ENCODE measurements at regions not wholly inside any gene's neighbourhood (a gene's known extent, or its start where the extent isn't known, plus 50 kb on each side); places are given as distances from the start of the nearest gene placed in this dataset.

DNA sequence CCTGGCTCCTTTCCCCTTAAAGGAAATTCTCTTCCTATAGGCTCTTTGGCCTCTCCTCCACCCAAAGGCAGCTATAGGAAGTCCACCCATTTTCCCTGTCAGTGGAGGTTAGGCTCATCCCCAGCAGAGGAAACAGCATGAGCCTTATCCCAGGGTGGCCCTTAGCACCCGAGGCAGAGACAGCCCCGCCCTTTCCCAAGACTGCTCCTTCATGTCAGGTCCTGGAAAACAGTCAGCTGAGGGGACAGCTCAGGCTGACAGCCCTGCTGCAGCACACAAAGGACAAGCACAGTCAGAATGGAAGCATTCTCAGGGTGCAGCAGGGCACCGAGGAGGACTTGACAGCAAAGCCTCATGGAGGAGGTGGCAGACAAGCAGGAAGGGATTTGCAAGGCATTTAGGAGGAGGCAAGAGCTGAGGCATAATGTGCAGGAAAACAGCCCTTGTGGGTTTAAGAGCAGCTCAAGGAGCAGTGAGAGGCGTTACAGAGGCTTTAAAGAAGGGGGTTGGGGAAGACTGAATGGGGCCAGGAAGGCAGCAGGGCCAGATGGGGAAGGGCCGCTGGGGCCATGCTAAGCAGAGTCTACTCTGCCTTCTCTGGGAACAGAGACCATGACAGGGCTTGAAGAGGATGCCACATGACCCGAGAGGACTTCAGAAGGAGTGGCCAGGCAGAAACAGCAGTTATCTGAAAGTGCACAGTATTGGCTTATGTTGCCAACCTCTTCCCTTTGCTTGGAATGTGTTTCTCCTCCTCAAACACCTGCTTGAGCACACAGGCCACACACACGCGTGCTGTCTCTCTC is 216.6 kb downstream of the SH3BP4 start:
- ATAC-seq (ENCODE audit: low read depth) (no peak), DNase-seq (no peak)
- Mint-ChIP-seq H3K27me3 (peaks cover 8% of the 10 kb centered on the region), H3K4me3 (no peak overlapping the region), H3K27ac (no peak overlapping the region), H3K9me3 (peaks cover 3% of the 10 kb centered on the region), H3K36me3 (ENCODE audit: low read depth) (no peaks in the 10 kb centered on the region), H3K4me1 (no peaks in the 10 kb centered on the region)
- intact Hi-C loops (cut with micrococcal nuclease): no loop called here
- CTCF ChIA-PET: no interaction called here
- TF ChIP-seq, protein P1, sequence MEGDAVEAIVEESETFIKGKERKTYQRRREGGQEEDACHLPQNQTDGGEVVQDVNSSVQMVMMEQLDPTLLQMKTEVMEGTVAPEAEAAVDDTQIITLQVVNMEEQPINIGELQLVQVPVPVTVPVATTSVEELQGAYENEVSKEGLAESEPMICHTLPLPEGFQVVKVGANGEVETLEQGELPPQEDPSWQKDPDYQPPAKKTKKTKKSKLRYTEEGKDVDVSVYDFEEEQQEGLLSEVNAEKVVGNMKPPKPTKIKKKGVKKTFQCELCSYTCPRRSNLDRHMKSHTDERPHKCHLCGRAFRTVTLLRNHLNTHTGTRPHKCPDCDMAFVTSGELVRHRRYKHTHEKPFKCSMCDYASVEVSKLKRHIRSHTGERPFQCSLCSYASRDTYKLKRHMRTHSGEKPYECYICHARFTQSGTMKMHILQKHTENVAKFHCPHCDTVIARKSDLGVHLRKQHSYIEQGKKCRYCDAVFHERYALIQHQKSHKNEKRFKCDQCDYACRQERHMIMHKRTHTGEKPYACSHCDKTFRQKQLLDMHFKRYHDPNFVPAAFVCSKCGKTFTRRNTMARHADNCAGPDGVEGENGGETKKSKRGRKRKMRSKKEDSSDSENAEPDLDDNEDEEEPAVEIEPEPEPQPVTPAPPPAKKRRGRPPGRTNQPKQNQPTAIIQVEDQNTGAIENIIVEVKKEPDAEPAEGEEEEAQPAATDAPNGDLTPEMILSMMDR (IDR thresholded peaks at IDR 0.05): no peak
- POLR2A ChIA-PET: no interaction called here

DNA sequence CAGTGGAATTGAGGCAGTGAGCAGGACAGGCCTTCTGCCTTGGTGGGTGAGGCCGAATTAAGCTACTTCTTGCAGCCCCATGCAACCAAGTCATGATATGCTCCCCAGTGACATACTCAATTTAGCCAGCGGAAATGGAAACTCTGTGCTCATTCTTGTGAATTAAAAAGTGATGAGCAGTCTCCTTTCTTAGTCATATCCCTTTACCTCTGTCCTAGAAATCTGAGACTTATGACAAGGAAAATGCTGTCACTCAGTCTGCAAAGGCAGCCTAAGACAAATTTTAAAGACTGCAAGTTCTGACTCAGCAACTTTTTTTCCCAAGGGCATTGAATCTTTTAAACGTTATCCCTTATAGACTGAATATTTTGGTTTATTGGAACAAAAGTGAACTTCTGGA is 218.2 kb downstream of the SH3BP4 start:
- intact Hi-C loops (cut with micrococcal nuclease): no loop called here
- Mint-ChIP-seq H3K27ac (no peak overlapping the region), H3K9me3 (peaks cover 3% of the 10 kb centered on the region), H3K4me1 (no peaks in the 10 kb centered on the region), H3K4me3 (no peak overlapping the region), H3K27me3 (peaks cover 11% of the 10 kb centered on the region), H3K36me3 (ENCODE audit: low read depth) (no peaks in the 10 kb centered on the region)
- no peak for DNase-seq
- ChIA-PET CTCF (no interaction called here), POLR2A (no interaction called here)
- no peak for ATAC-seq (ENCODE audit: low read depth)
- TF ChIP-seq, protein P1 (IDR thresholded peaks at IDR 0.05): no peak

DNA sequence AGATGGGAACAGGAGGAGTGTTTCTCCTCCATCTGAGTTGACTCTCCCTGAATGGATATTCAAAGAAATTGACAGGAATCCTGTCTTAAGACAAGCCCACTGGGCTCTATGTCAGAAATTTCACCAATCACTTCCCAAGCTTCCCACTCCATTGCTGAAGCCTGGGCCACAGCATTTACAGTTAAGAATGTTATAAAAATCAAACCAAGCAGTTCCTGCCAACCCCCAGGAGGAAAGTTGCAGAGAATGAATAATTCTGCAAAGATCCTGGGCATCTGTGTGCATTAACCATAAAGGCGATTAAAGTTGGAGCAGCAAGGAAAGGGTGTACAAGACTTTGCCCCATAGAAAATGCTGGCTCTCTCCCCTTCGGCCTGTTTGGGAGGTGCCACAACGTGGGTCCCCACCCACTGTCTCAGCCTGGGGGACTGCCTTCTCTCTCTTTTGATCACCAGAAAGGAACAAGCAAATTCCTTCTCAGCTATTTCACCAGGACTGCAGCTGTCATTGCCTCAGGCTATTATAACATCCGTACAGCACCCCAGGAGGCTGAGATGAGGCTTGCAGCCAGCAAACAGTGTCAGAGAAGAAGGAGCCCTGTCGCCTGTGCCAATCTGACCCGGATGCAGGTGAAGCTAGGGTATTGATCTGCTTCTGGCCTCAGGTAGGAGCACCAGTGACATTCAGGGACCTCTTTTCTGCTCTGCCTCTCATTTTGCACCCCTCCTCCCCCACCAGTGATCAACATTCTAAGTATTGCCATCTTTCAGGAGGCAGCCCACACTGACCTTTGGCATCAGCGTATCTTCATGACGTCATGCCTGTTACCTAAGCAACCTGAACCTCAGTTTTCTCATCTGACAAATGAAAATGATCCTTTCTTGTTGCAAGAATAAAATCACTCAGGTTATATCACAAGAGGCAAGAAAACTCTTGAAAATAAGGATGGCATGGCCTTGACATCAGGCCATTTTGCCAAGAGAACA is 219.0 kb downstream of the SH3BP4 start:
- POLR2A ChIA-PET: no interaction called here
- TF ChIP-seq, protein P1 (IDR thresholded peaks at IDR 0.05): no peak
- peaks cover 3% of the 10 kb centered on the region for H3K9me3 Mint-ChIP-seq
- DNase-seq (no peak), ATAC-seq (ENCODE audit: low read depth) (no peak)
- H3K4me1 Mint-ChIP-seq: no peaks in the 10 kb centered on the region
- no peak overlapping the region for H3K27ac Mint-ChIP-seq
- H3K4me3 Mint-ChIP-seq: no peak overlapping the region
- H3K36me3 Mint-ChIP-seq (ENCODE audit: low read depth): no peaks in the 10 kb centered on the region
- CTCF ChIA-PET: no interaction called here
- intact Hi-C loops (cut with micrococcal nuclease): no loop called here
- H3K27me3 Mint-ChIP-seq: peaks cover 6% of the 10 kb centered on the region

- H3K27ac Mint-ChIP-seq: no peak overlapping the region
- no peak for DNase-seq
- H3K4me1 Mint-ChIP-seq: no peaks in the 10 kb centered on the region
- peaks cover 6% of the 10 kb centered on the region for H3K9me3 Mint-ChIP-seq
- peaks cover 6% of the 10 kb centered on the region for H3K27me3 Mint-ChIP-seq
- ChIA-PET POLR2A (no interaction called here), CTCF (no interaction called here)
- TF ChIP-seq, protein P1 (IDR thresholded peaks at IDR 0.05): no peak
- H3K4me3 Mint-ChIP-seq: no peak overlapping the region
- ATAC-seq (ENCODE audit: low read depth): no peak
- intact Hi-C loops (cut with micrococcal nuclease): no loop called here
- H3K36me3 Mint-ChIP-seq (ENCODE audit: low read depth): no peaks in the 10 kb centered on the region
Observed at GRCh38 chr2:235171550-235172031, 219.8 kb downstream of the SH3BP4 start.

- ChIA-PET CTCF (no interaction called here), POLR2A (no interaction called here)
- TF ChIP-seq, protein P1 (IDR thresholded peaks at IDR 0.05): no peak
- intact Hi-C loops (cut with micrococcal nuclease): no loop called here
- H3K27ac Mint-ChIP-seq: no peak overlapping the region
- no peak overlapping the region for H3K4me3 Mint-ChIP-seq
- H3K27me3 Mint-ChIP-seq: peaks cover 10% of the 10 kb centered on the region
- no peaks in the 10 kb centered on the region for H3K4me1 Mint-ChIP-seq
- no peak for DNase-seq
- H3K9me3 Mint-ChIP-seq: peaks cover 2% of the 10 kb centered on the region
- no peaks in the 10 kb centered on the region for H3K36me3 Mint-ChIP-seq (ENCODE audit: low read depth)
- no peak for ATAC-seq (ENCODE audit: low read depth)
Observed at GRCh38 chr2:235180642-235181041, 228.8 kb downstream of the SH3BP4 start.
